T-helper 22 cell (primary cell): ENCODE measurements at regions not wholly inside any gene's neighbourhood (a gene's known extent, or its start where the extent isn't known, plus 50 kb on each side); places are given as distances from the start of the nearest gene placed in this dataset.
"Not testable (repeated sequence)": the region's sequence is repeated elsewhere in the genome, so short reads cannot be mapped to it uniquely, and the experiment has no call there.

Source experiments
- DNase-seq: peaks from one replicate; pipeline ENCODE4 v3.0.0-alpha.2; 2020; ENCODE audit warnings: low read depth

DNA sequence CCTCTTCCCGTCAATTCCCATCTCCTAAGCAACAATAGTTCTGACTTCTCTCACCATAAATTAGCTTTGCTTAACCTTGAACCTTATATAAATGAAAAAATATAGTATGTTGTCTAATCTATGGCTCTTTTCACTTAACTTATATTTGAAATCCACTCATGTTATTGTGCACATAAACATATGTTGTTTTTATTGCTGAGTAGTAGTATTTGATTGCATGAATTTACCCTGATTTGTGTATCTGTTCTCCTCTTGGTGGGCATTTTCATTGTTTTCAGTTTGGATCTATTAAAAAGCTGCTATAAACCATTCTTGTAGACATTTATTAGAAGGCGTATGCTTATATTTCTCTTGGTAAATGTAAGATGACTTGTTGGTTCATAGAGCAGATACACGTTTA lies 874.3 kb upstream of the ZEB2 start:
- no peak for DNase-seq

DNA sequence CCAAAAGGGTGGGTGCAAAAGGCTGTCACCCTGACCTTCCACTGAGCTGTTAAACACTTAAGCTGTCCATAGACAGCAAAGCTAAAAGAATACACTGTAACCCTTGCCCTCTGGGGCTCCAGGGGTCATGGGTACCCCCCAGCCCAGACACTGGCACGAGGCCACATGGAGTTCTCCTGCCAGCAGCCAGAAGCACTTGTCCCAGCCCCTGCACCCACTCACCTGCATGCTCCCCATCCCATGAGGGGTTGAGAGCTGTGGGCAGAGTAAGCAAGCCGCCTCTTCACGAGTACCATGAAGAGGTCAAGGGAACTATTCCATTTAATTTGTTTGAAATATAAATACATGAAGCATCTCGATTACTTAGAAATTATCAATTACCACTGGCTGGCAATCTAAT lies 867.1 kb upstream of the ZEB2 start:
- DNase-seq = no peak

DNA sequence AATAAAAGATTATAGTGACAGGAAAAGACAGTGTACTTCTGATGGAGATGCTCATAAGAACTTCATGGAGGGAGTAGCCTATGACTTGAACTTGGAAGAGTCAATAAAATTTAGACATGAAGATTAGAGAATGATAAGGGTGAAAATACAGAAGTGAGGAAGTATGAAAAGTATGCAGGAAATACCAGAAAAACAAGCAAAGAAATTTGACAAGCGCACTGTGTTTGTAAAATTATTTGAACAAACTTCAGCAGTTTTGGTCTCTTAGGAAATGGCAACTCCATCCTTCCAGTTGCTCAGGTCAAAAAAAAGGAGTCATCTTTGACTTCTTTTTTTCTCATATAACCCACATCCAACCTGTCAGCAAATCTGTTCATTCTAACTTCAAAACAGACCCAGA lies 864.0 kb upstream of the ZEB2 start:
- DNase-seq = no peak

DNA sequence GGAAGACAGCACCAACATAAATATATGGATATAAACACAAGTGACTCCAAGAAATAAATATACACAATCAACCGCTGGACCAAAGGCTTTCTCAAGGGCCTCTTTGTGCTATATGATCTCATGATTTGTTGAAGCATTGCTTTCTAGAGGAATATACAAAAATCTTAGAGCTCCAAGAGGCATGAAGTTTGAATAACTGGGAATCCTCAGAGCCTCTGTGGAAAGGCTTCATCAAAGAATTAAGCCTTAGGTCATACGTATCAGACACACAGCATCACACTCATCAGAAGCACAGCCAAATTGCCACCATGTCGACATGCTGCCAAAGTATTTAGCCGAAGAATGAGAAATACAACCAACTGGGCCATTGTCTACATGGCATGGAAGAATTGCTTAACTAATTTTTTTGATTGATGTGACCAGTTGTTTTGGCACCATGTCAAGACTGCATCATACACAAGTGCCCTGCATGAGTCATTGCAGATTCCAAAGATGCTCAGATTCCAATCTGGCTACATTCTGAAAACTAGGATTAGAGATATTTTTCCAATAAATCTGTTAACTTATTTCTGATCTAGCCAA lies 860.6 kb upstream of the ZEB2 start:
- no peak for DNase-seq

DNA sequence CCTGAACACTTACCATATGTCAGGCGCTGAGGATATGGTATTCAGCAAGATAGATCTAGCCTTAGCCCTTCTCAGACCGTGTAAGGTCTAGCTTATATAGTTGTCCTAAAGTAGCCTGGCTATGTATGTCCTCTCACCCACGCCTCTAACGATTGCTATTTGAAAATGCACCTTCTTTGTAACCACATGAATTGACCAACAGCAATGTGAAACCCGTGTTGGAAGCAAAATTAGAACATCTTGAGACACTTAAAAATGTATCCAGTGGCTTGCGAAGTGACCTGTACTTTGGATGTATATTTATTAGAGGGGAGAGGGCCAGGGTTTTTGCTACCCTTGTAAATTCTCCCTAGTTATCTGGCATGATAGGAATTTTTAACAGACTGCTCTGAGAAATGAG lies 860.0 kb upstream of the ZEB2 start:
- no peak for DNase-seq

DNA sequence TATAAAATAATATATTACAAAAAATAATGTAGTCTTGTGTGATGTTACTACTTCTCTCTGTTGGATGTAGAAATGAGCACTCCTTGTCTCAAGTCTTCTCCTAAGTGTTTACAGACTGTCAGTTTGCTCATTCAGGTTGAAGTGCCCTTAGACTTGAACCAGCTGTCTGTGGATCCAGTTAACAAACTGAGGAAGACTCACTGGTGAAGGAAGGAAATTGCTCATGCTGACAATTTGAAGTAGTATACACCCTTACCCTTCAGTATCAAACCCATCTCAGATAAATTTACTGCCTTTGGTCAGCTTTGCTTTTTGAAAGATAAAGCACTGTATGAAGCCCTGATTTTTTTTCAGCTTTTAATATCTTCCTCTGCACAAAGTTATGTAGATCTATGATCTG lies 854.2 kb upstream of the ZEB2 start:
- DNase-seq = no peak

DNA sequence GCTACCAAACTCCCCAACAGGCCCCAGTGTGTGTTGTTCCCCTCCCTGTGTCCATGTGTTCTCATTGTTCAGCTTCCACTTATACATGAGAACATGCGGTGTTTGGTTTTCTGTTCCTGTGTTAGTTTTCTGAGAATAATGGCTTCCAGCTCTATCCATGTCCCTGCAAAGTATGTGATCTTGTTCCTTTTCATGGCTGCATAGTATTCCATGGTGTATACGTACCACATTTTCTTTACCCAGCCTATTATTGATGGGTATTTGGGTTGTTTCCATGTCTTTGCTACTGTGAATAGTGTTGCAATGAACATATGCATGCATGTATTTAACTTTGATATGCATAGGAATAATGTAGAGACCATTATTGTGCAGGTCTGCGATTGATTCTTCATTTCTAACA lies 847.4 kb upstream of the ZEB2 start:
- DNase-seq = not testable (repeated sequence)

DNA sequence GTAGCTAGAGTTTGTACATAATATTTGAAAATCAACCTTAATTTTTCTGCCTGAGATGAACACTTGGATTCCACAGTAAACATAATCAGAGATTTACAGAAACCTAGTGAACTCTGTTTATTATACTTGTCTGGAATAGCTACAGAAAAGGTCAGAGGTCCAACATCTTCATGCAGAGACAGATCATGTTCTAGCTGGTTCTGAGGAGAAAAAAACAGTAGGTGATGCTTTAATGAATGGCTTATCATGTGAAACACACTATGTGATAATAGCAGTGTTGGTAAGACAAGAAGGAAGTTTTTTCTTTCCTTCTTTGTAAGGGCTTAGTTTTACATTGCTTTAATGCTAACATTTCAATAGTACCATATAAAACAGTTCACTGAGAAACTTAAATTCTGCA lies 846.4 kb upstream of the ZEB2 start:
- no peak for DNase-seq

DNA sequence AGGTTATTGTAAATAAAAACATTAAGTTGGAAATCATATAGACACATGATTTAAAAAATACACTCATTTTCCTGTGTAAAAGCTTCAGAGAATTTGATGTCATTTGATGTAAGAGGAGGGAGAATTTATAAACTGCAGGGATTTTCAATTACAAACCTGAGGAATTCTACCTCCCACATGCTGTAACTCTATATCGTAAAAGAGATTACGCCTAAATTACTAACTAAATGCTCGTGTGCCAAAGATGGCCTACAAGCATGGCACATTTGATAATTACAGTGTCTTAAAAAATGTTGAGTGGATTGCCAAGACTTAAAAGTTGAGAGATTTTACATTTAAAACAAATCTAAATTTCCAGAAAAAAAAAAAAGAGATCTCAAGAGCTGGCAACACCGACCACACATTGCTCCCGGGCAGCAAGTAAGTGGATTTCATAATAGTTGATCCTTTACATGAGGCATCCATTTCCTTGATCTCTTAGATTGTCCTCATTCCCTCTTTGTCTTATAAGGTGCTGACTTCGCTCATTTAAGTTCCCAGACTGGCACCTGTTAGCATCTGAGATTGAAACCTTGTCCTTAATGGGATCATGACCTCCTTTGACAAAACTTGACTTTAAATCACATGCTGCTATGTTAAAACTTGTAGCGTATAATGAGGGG lies 840.3 kb upstream of the ZEB2 start:
- no peak for DNase-seq

DNA sequence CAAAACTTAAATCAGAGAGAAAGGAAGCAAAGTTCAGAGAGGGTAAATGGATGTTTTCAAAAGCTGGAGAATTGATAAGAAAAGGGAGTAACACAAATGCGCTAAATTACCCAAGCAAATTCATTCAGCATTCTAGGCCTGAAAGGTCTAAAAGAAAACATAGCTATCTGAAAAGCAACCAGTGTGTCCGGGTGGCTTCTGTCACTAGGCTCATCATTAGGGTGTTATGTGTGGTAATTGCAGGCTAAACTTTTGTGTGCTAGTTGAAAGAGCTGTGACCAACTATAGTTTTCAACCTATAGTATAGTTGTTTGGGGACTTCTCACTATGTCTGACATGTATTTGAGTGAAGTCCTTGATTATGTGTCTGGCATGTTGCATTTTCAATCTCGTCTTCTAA lies 839.6 kb upstream of the ZEB2 start:
- no peak for DNase-seq

DNA sequence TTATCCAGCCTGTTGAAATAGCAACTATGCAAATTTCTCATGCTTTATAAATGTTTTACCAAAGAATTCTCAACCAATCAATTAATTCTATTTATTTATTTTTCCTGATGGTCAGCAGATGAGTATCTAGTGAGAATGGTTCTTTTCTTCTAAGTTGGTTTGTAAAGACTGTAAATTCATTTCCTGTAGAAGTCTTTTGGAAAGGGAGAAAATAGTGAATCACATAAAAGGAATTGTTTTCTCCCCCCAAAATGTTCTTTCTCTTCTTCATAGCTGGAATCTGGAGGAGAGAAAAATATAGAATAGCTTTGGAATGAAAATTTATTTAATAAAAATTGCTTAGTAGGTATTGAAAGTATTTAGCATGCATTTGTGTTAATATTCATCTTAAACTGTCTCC lies 836.1 kb upstream of the ZEB2 start:
- DNase-seq = no peak

DNA sequence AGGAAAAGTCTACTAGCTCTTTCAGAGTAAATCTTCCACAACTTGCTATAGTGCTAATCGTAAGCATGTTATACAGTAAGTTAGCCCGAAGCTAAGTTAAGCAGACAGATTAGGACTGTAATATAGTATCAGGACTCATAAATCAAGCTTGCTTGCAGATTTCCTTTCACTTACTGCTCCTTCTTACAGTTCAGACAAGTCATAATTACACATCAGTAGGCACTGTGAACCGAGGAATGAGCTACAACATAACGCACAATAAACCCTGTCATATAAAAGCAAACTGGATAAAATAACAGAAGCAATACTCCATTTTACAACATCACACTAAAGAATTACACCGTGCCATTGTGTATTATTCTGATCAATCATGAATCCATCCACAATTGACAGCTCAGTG lies 832.6 kb upstream of the ZEB2 start:
- no peak for DNase-seq

DNA sequence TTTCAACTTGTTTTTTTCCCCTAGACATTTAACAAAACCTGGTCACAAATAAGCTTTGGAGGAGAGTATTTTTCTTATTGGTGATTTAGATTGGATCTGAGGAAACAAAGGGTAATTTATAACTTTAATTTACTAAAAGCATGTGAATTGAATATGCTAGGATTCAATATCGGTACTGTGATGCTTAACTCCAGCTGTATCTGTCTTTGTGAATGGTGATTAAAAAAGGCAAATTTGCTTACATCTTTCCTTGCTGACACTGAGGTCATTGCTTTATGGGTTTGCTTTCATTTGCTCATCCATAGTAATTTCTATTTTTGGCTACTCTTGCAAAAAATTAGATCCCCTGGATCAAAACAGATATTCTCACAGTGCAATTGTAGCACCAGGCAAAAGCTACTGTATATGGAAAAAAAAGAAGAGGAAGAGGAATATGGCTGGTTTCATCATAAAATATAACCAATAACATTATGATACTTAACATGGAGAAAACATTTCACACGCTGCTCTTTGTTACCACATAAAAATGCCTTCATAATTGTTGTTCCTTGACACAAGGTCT lies 832.0 kb upstream of the ZEB2 start:
- DNase-seq = no peak

DNA sequence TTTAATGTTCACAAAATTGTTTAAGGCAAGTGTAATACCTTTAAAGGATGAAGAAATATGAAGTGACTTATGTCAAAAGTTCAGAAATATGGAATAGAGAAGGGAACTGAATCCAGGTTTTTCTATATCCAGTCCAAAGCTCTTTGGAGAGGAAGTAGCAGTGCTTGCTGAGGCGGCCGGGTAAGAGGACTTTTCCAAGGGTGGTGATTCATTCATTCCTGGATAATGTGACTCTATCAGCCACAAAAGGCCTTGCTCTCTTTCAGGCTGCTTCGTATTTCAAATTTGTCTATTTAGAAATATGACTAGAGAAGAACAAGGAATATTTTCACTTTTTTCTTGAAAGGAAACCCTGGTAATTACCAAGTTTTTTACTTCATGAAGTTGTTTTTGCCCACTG lies 830.1 kb upstream of the ZEB2 start:
- no peak for DNase-seq

DNA sequence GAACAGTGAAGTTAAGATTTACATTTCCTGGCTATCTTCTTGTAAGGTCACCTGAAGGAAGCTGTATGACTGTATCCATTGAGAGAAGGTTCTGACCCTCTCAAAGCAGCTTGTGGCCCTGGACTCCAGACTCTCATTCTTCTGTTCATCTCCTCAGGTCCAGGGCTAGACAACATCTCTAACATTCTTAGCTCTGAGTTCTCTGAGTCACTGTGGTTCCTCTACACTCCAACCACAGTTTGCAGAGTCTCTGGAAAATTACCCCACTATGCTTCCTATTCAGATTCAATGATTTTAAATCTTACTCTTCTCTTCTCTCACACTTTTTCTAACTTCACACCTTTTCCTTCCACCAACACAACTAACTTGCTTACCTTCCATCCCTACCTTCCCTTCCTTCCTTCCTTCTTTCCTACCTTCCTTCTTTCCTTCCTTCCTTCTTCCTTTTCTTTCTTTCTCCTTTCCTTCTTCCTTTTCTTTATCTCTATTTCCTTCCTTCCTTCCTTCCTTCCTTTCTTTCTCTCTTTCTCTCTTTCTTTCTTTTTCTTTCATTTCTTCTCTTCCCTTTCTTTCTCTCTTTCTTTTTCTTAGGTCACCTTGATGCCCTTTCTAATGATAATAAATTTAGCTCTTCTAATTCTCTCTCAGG lies 824.3 kb upstream of the ZEB2 start:
- DNase-seq = no peak

DNA sequence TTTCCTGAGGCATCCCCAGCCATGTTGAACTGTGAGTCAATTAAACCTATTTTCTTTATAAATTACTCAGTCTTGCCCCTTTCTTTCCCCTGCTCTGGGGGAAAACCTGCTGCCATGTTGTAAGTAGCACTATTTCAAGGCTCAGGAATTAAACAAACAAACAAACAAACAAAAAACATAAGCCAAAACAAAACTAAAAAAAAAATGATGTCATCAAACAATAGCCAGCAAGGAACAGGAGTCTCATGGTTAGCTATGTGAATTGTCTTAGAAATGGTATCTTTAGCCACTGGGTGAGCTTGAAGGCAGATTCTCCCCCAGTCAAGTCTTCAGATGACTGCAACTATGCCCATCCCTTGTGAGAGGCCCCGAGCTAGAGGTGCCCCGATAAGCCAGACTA lies 823.4 kb upstream of the ZEB2 start:
- DNase-seq = no peak

DNA sequence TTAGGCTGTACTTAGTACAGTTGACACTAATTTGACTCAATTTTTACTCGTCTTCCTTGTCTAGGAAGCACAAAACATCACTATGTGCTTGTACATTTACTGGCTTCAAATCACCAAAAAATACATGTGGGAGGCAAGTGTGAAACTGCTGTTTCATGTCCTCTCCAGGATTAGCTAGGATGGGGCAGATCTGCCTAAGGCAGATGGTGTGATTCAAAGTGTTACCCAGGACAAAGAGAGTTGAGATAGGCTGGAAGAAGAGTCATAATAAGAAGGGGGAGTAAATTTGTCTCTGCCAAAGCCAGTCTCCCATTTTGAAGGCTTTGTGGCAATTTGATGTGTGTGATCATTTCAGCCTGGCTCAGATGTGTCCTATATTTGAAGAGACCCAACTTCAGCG lies 821.6 kb upstream of the ZEB2 start:
- no peak for DNase-seq

DNA sequence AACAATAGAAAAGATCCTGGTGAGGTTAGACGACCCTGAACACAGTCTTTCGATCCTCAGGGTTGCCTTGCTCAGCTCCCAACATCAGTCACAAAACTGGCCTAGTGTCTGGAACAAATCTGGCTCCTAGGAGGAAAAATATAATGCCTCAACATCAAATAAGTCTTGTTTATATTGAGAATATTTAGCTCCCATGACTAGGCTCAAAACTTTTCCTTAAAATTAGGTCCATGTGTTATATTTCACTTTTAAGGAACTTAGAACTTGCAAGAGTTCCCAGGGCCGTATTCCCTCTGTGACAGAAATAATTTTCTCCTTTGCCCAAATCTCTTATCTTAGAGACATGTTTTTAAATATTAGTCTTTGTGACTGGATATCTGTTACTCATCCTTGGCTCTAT lies 819.7 kb upstream of the ZEB2 start:
- no peak for DNase-seq

DNA sequence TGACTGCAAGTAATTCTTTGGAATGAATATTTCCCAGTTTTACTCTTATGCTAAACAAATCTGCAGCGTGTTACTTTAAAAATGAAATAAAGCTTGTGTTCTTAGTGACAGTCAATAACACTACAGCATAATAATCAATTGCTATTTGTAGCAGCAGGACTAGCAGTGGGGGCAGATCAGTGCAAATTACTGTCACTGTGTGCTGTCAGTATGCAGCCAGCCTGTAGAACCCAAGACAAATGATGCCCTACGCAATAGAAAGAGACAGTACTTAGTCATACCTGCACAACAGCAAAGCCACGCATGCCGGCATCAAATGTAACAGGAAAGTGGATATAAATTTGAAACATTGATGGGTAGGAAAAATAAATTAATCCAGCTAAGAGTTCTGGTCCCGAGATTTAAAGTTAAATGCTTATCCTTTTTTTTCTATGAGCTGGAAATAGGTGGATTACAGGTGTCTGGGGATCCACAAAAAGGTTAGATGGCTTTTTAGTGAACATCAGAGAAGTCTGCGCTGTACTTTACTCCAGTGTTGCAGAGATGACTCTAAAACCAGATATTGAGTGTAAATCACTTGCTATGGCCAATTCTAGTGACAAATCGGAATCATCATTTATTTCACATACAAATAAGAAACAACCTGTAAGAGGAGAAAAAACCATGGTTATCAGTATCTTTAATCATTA lies 812.4 kb upstream of the ZEB2 start:
- no peak for DNase-seq

DNA sequence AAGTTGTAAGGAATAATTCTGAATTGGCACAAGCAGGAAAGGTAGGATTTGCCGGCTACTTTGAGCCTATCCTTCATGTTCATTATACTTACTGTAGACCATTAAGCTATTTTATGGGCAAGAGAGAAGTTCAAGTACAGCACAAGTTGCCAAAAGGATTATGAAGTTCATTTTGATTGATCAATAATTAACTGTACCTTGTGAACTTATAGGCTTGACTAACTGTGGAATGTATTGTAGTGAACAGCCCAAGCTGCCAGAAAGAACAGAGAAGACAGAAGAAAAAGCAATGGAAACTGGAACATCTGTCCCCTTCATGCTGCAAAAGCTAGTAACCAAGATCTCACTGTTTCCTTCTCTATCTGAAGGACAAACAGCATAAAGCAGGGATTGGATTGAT lies 810.1 kb upstream of the ZEB2 start:
- DNase-seq = no peak

DNA sequence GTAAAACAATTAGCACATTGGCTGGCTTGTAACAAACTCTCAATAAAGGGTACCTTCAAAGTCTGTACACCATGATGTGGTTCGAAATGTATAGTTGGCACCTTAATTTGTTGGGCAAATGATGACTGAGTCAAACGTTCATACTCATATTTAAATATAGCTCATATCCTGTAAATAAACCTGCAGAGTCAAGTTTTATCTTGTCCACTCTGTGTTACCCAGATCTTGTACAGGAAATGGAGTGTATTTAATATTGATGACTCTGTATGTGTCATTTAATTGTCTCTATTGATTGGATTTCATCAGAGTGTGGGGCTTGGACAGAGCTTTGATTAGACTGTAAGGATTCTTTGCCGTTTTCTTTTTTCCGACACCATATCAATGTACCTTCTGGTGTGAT lies 805.6 kb upstream of the ZEB2 start:
- DNase-seq = no peak

DNA sequence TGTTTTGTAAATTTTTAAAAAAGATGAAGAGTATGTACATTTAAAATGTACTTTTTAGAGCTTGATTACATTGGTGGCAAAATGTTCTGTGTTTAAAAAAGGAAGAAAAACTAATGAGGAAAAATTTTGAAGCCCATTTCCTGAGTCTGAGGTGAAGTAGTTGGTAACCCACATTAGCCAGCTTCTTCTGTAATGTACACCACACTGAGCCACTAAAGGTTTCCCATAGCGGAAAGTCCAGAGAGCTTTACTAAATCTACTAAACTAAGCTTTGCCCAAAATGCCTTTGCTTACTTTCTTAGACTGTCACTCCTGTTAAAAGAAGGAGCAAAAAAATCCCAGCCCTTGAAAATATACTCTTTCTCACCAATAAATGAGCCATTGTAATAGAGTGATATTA lies 804.8 kb upstream of the ZEB2 start:
- no peak for DNase-seq

DNA sequence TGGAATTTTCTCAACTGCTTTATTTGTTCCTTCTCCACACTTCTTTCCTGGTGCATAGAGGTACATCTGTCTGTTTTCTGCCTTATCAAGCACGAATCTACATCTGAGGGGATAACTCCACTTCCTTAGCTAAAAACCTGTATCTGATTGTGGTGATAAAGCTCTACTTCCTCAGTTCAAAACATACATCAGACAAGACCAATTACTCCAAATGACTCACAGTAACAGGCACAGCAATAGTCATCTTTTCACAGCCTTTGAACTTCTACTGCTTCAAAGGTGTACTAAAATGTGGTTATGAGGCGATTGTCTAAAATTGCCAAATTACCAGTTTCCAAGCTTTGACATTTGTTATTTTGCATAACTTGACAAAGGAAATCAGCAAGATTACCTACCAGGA lies 803.6 kb upstream of the ZEB2 start:
- no peak for DNase-seq
